GM12865 (cell line): ENCODE measurements at regions not wholly inside any gene's neighbourhood (a gene's known extent, or its start where the extent isn't known, plus 50 kb on each side); places are given as distances from the start of the nearest gene placed in this dataset.
A peak's percentile ranks its signal among the peaks of the same experiment; 100 is the strongest.

Source experiments
- DNase-seq: peaks from one replicate; pipeline ENCODE4 v3.0.0; 2010; ENCODE audit warnings: low read depth
- H3K4me3 ChIP-seq: 2 replicates; pipeline ENCODE4 v1.5.1; 2011; ENCODE audit warnings: mild to moderate bottlenecking, low read depth, low read length, control low read depth
- TF ChIP-seq, protein P1 (sequence below): IDR thresholded peaks from 2 replicates; pipeline ENCODE4 v1.5.1; 2011; ENCODE audit warnings: low read length, control low read depth, low read depth, inconsistent platforms; ENCODE audit not compliant: insufficient read depth; ENCODE audit errors: missing control alignments

DNA sequence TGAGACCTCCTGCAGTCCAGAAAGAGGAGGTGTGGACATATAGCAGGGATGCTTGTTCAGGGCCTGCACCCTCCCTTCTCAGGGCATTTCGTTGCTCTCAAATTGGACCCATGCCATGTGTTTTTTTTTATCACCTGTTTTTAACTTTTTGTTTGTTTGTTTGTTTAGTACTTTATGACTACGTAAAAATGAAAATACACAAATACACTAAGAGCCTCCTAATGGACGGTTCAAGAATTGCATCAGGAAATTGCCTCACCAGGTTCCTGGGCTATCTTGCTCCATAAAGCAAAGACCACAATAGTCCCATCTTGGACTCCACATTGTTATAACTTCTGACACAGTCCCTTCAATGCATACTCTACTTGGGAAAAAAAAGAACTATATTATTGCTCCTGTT, 1685.9 kb upstream of the TENM3 start:
- no peak overlapping the region for H3K4me3 ChIP-seq
- TF ChIP-seq, protein P1, sequence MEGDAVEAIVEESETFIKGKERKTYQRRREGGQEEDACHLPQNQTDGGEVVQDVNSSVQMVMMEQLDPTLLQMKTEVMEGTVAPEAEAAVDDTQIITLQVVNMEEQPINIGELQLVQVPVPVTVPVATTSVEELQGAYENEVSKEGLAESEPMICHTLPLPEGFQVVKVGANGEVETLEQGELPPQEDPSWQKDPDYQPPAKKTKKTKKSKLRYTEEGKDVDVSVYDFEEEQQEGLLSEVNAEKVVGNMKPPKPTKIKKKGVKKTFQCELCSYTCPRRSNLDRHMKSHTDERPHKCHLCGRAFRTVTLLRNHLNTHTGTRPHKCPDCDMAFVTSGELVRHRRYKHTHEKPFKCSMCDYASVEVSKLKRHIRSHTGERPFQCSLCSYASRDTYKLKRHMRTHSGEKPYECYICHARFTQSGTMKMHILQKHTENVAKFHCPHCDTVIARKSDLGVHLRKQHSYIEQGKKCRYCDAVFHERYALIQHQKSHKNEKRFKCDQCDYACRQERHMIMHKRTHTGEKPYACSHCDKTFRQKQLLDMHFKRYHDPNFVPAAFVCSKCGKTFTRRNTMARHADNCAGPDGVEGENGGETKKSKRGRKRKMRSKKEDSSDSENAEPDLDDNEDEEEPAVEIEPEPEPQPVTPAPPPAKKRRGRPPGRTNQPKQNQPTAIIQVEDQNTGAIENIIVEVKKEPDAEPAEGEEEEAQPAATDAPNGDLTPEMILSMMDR: peak; percentile 22
- DNase-seq: peak; percentile 16

DNA sequence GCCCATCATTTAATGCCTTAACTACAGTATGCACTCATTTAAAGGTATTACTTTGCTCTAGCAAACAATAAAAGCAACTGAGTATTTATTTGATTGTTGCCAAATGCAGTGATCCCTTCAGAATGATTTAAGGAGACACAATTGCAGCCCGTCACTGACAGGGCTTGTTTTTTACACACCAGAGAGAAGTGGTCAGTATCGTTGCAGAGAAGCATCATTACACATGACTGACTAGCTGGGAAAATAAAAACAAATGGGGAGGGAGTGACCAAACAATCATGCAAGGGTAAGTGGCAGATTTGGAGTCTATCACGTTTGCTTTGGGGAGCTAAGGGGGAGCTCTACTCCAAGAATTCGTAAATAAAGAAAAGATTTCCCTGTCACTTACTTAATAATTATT, 1685.3 kb upstream of the TENM3 start:
- TF ChIP-seq, protein P1: no peak
- H3K4me3 ChIP-seq: no peak overlapping the region
- no peak for DNase-seq

DNA sequence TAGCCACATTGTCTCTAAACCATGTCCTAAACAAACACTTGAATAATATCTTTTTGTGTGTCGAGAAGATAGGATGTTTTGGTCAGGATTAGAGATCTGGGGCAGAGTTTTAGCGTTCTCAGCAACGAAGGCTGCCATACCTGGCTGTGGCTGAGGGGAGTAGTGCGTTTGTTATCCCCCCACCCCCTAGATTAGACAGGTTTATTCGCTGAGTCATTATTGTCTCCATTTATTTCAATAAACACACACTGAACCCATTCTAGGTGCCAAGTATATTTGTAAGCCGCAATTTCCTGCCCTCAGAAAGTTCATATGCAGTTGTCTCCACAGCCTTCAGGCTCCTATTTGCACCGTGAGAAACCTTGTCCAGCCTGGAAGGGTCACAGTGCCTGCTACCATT, 1684.8 kb upstream of the TENM3 start:
- TF ChIP-seq, protein P1: no peak
- H3K4me3 ChIP-seq: no peak overlapping the region
- DNase-seq: no peak

DNA sequence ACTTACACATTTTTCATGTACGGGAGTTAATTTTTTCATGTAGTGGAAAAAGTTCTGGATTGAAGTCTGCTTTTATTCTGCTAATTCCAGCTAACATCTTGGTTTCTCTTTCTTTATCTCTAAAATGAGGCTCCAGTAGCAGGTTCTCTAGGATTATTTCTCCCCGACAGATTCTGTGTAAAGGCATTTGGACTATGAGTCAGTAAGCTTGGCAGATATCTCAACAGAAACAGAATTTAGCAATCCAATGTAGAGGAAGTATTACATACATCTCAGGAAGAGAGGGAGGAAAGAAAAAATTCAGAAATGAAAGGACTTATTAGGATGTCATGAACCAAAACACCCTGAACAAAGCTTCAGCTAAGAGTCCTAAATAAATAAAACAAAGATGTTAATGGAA, 1682.3 kb upstream of the TENM3 start:
- peak overlapping the region; percentile 39 for H3K4me3 ChIP-seq
- TF ChIP-seq, protein P1: no peak
- DNase-seq: no peak

DNA sequence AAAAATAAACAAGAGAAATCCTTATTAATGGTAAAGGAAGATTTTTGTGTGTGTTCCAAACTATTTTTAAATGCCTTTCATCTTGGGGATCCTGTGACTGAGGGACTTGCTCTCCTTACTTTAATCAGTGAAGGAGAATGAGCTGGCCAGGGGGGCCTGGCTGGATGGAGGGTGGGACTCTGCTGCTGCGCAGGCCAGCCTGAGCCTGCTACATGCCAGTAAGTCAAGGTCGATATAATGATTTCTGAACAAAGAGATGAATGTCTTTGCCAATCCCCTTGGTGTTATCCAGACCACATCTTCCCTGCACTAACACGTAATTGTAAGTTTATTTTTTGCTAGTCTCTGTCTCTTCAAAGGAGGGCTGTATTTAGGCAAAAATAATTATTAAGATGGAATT, 1679.2 kb upstream of the TENM3 start:
- DNase-seq: no peak
- H3K4me3 ChIP-seq: no peak overlapping the region
- TF ChIP-seq, protein P1: no peak

DNA sequence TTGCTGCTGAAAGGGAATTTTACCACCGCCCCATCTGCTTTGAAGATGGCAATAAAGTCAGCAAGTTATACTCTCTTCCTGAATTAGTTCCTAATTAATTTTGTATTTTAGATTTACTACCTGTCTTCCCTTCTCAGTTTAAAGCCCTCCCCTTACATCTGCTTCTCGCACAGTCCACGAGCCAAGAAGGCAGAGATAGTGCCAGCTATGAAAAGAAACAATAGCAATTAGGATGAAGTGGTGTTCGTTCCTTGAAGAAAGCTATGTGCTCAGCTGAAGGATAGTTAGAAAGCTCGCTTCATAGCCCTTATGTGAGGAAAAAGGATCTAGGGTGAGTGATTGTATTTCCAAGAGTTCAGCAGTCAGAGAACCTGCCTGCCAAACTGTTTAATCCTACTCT, 1678.8 kb upstream of the TENM3 start:
- no peak for DNase-seq
- H3K4me3 ChIP-seq: no peak overlapping the region
- TF ChIP-seq, protein P1: no peak

DNA sequence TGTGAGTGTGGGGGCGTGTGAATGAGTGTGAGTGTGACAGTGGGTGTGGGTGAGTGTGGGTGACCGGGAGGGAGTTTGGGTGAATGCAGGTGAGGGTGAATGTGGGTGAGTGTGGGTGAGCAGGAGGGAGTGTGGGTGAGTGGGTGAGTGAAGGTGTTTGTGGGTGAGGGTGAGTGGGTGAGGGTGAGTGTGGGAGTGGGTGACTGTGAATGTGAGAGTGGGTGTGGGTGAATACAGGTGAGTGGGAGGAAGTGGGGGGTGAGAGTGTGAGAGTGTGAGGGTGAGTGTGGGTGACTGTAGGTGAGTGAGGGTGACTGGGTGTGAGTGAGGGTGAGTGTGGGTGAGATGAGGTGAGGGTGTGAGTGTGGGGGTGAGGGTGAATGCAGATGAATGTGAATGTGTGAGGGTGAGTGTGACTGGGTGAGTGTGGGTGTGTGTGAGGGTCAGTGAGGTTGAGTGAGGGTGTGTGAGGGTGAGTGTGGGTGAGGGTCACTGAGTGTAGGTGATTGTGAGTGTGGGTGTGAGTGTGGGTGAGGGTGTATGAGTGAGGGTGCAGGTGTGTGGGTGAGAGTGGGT, 1677.3 kb upstream of the TENM3 start:
- TF ChIP-seq, protein P1: no peak
- no peak for DNase-seq
- no peak overlapping the region for H3K4me3 ChIP-seq
